Ovary (tissue), 3 donors: ENCODE measurements at regions not wholly inside any gene's neighbourhood (a gene's known extent, or its start where the extent isn't known, plus 50 kb on each side); places are given as distances from the start of the nearest gene placed in this dataset.

Experiments used
- CTCF ChIP-seq, 3 donors: fragments of 450-650 bp in 2 of 3; fragments of 200-600 bp in 1 of 3; IDR thresholded peaks; one replicate each; pipeline versions ENCODE4 v1.5.1 to v1.8.0; 2016 to 2022; ENCODE audit warnings: antibody characterized with exemption in 3 of 3, mild to moderate bottlenecking in 1 of 3
- POLR2A ChIP-seq: fragments of 450-650 bp; IDR thresholded peaks from one replicate; pipeline ENCODE4 v1.6.1; 2017; ENCODE audit warnings: antibody characterized with exemption, mild to moderate bottlenecking, moderate library complexity
- donor health status: DM: no; HTN: no; CAD: no.

- no peak for TF ChIP-seq POLR2A
- no peak for TF ChIP-seq CTCF (IDR thresholded peaks at IDR 0.05)
Measured at GRCh38 chr3:152581951-152582350, 253.0 kb upstream of the P2RY1 start.
